Islet precursor cell (in vitro differentiated cells): ENCODE measurements at regions not wholly inside any gene's neighbourhood (a gene's known extent, or its start where the extent isn't known, plus 50 kb on each side); places are given as distances from the start of the nearest gene placed in this dataset.
"Not testable (repeated sequence)": the region's sequence is repeated elsewhere in the genome, so short reads cannot be mapped to it uniquely, and the experiment has no call there.

Experiments used
- DNase-seq: peaks from one replicate; pipeline ENCODE4 v3.0.0-alpha.2; 2018

GRCh38 chr1:2953688-2954285, 67.5 kb upstream of the ACTRT2 start:
- DNase-seq = no peak

GRCh38 chr1:2955652-2956051, 65.6 kb upstream of the ACTRT2 start:
- DNase-seq = no peak

- no peak for DNase-seq
Measured at GRCh38 chr1:2956576-2956975, 64.7 kb upstream of the ACTRT2 start.

GRCh38 chr1:2957329-2957728, 63.9 kb upstream of the ACTRT2 start:
- DNase-seq = no peak

GRCh38 chr1:2959881-2960280, 61.4 kb upstream of the ACTRT2 start:
- not testable (repeated sequence) for DNase-seq

GRCh38 chr1:2961081-2961480, 60.2 kb upstream of the ACTRT2 start:
- DNase-seq = no peak

- no peak for DNase-seq
Measured at GRCh38 chr1:2961661-2962060, 59.6 kb upstream of the ACTRT2 start.

GRCh38 chr1:2962061-2962460, 59.2 kb upstream of the ACTRT2 start:
- no peak for DNase-seq

- DNase-seq = no peak
Measured at GRCh38 chr1:2962541-2962940, 58.7 kb upstream of the ACTRT2 start.

GRCh38 chr1:2962946-2963345, 58.3 kb upstream of the ACTRT2 start:
- no peak for DNase-seq

GRCh38 chr1:2965676-2966075, 55.6 kb upstream of the ACTRT2 start:
- no peak for DNase-seq

GRCh38 chr1:2966449-2967328, 54.6 kb upstream of the ACTRT2 start:
- no peak for DNase-seq

- DNase-seq = no peak
Measured at GRCh38 chr1:2967329-2967725, 53.9 kb upstream of the ACTRT2 start.

GRCh38 chr1:2967881-2968280, 53.4 kb upstream of the ACTRT2 start:
- DNase-seq = no peak

GRCh38 chr1:2968471-2968881, 52.8 kb upstream of the ACTRT2 start:
- DNase-seq = no peak

GRCh38 chr1:2969011-2969844, 52.0 kb upstream of the ACTRT2 start:
- no peak for DNase-seq

- DNase-seq = no peak
Measured at GRCh38 chr1:2969845-2970291, 51.4 kb upstream of the ACTRT2 start.

- DNase-seq = no peak
Measured at GRCh38 chr1:2970311-2971071, 50.8 kb upstream of the ACTRT2 start.

GRCh38 chr1:2971101-2971501, 50.2 kb upstream of the ACTRT2 start:
- peak; percentile 26 for DNase-seq
